ENCODE measurements at regions not wholly inside any gene's neighbourhood (a gene's known extent, or its start where the extent isn't known, plus 50 kb on each side); places are given as distances from the start of the nearest gene placed in this dataset.

GRCh38 chr9:88737876-88738275, 202.9 kb downstream of the NXNL2 start:
- peak; percentile 44 for FAIRE-seq
- CTCF ChIA-PET = no interaction called here

More at GRCh38 chr9:88737876-88738275, 202.9 kb downstream of the NXNL2 start:
- Histone ChIP-seq H4K20me1 (replicated peaks; ENCODE audit: control insufficient read depth, extremely low read depth, insufficient read depth, low read length) (no peaks in the 10 kb centered on the region), H3K9ac (replicated peaks; ENCODE audit: extremely low read depth, insufficient read depth, low read length) (no peak overlapping the region), H3K4me3 (replicated peaks in 1 of 3; ENCODE audit: insufficient read depth in 1 of 3, low read depth in 1 of 3, low read length in 3 of 3) (no peak overlapping the region), H3K4me1 (ENCODE audit: control insufficient read depth, extremely low read depth, insufficient read depth, low read length) (peaks cover 15% of the 10 kb centered on the region), H2AFZ (ENCODE audit: low read depth, low read length) (peak overlapping the region; percentile 7), H3K27ac (ENCODE audit: insufficient read depth, low read depth, low read length) (no peak overlapping the region), H3K9me1 (replicated peaks; ENCODE audit: control insufficient read depth, extremely low read depth, insufficient read depth, low read length) (no peaks in the 10 kb centered on the region), H3K9me3 (replicated peaks; ENCODE audit: control insufficient read depth, insufficient read depth, low read length) (no peaks in the 10 kb centered on the region), H3K79me2 (ENCODE audit: control insufficient read depth, insufficient read depth, low read length) (no peaks in the 10 kb centered on the region), H3K27me3 (ENCODE audit: control insufficient read depth in 2 of 2, insufficient read depth in 2 of 2, low read length in 2 of 2) (no peaks in the 10 kb centered on the region), H3K4me2 (ENCODE audit: insufficient read depth, low read length) (no peak overlapping the region), H3K36me3 (ENCODE audit: control insufficient read depth in 2 of 2, extremely low read depth in 1 of 2, insufficient read depth in 2 of 2, low read length in 2 of 2) (no peaks in the 10 kb centered on the region)
- dilution Hi-C loops (cut with MboI; ENCODE audit: extremely low pct_ligation_motif_present, low sequenced_read_pairs) (no loop called here), intact Hi-C loops (cut with micrococcal nuclease) (loop anchor here (1.0 to 10.0 kb wide), 2 partner anchors 40 to 417 kb away; no protein-coding TSS in a partner anchor)
- no peak for TF ChIP-seq MAX (IDR thresholded peaks at IDR 0.05; ENCODE audit: insufficient read depth, insufficient read length)
- TF ChIP-seq MYC (IDR thresholded peaks at IDR 0.05; ENCODE audit: low read depth, low read length) = no peak
- TF ChIP-seq JUN (IDR thresholded peaks at IDR 0.05; ENCODE audit: borderline replicate concordance, insufficient read depth, insufficient read length, low read depth) = no peak
- no peak for TF ChIP-seq POLR2A (IDR thresholded peaks at IDR 0.05; ENCODE audit: low read depth, low read length)
- TF ChIP-seq GATA2 (IDR thresholded peaks at IDR 0.05; ENCODE audit: insufficient read depth, insufficient read length, low read depth, low read length) = no peak
- no peak for TF ChIP-seq FOS (IDR thresholded peaks at IDR 0.05; ENCODE audit: borderline replicate concordance, insufficient read depth, low read length)
- TF ChIP-seq, protein P1, sequence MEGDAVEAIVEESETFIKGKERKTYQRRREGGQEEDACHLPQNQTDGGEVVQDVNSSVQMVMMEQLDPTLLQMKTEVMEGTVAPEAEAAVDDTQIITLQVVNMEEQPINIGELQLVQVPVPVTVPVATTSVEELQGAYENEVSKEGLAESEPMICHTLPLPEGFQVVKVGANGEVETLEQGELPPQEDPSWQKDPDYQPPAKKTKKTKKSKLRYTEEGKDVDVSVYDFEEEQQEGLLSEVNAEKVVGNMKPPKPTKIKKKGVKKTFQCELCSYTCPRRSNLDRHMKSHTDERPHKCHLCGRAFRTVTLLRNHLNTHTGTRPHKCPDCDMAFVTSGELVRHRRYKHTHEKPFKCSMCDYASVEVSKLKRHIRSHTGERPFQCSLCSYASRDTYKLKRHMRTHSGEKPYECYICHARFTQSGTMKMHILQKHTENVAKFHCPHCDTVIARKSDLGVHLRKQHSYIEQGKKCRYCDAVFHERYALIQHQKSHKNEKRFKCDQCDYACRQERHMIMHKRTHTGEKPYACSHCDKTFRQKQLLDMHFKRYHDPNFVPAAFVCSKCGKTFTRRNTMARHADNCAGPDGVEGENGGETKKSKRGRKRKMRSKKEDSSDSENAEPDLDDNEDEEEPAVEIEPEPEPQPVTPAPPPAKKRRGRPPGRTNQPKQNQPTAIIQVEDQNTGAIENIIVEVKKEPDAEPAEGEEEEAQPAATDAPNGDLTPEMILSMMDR (IDR thresholded peaks at IDR 0.05; ENCODE audit: extremely low read depth in 1 of 2, insufficient read depth in 1 of 2, low read depth in 1 of 2, low read length in 2 of 2) = no peak
- TF ChIP-seq POLR2AphosphoS5 (IDR thresholded peaks at IDR 0.05; ENCODE audit: insufficient read depth, low read depth, low read length) = no peak
- TF ChIP-seq EZH2 (IDR thresholded peaks at IDR 0.05; ENCODE audit: borderline replicate concordance, low read depth, low read length, severe bottlenecking) = no peak
- peak; percentile 65 for DNase-seq (ENCODE audit: low read depth, low spot score)
- no TSS peak for BruUV-seq (replicated peaks)
- POLR2A ChIA-PET = no interaction called here

All from endothelial cell of umbilical vein (primary cell).